H9 (cell line): ENCODE measurements at regions not wholly inside any gene's neighbourhood (a gene's known extent, or its start where the extent isn't known, plus 50 kb on each side); places are given as distances from the start of the nearest gene placed in this dataset.

ENCODE experiments used
- DNase-seq: peaks from one replicate; pipeline ENCODE4 v3.0.0-alpha.2; 2017
- H2AFZ ChIP-seq: one replicate; pipeline ENCODE4 v1.6.1; 2013; ENCODE audit warnings: mild to moderate bottlenecking, low read length, control low read depth, moderate library complexity
- H2AK5ac ChIP-seq: 2 replicates; pipeline ENCODE4 v1.6.1; 2013; ENCODE audit warnings: low read length, control low read depth, mixed read lengths; ENCODE audit not compliant: insufficient read length
- H2BK120ac ChIP-seq: one replicate; pipeline ENCODE4 v1.6.1; 2013; ENCODE audit warnings: low read depth, mild to moderate bottlenecking, low read length, control low read depth, inconsistent platforms; ENCODE audit not compliant: poor library complexity, severe bottlenecking
- H2BK12ac ChIP-seq: 2 replicates; pipeline ENCODE4 v1.6.1; 2013; ENCODE audit warnings: low read length, control low read depth, mixed read lengths, low read depth; ENCODE audit not compliant: insufficient read length
- H2BK15ac ChIP-seq: 2 replicates; pipeline ENCODE4 v1.6.1; 2013; ENCODE audit warnings: low read depth, low read length, control low read depth
- H2BK20ac ChIP-seq: one replicate; pipeline ENCODE4 v1.6.1; 2013; ENCODE audit warnings: low read depth, mild to moderate bottlenecking, low read length, control low read depth, inconsistent platforms; ENCODE audit not compliant: poor library complexity, severe bottlenecking
- H2BK5ac ChIP-seq: 2 replicates; pipeline ENCODE4 v1.6.1; 2013; ENCODE audit warnings: low read length, control low read depth, mixed read lengths; ENCODE audit not compliant: insufficient read length
- H3K14ac ChIP-seq: 2 replicates; pipeline ENCODE4 v1.6.1; 2013; ENCODE audit warnings: low read length, control low read depth; ENCODE audit not compliant: insufficient read depth
- H3K18ac ChIP-seq: 2 replicates; pipeline ENCODE4 v1.6.1; 2013; ENCODE audit warnings: low read depth, mild to moderate bottlenecking, mixed read lengths, low read length, control low read depth; ENCODE audit not compliant: insufficient read length
- H3K23ac ChIP-seq: 2 replicates; pipeline ENCODE4 v1.6.1; 2013; ENCODE audit warnings: low read length, control low read depth, mixed read lengths, low read depth; ENCODE audit not compliant: insufficient read length
- H3K23me2 ChIP-seq: 2 replicates; pipeline ENCODE4 v1.6.1; 2013; ENCODE audit warnings: low read depth, mild to moderate bottlenecking, mixed read lengths, low read length, control low read depth; ENCODE audit not compliant: insufficient read length, poor library complexity, severe bottlenecking
- H3K27ac ChIP-seq: 2 replicates; pipeline ENCODE4 v1.5.1; 2013; ENCODE audit warnings: low read length, control low read depth, mixed read lengths, low read depth; ENCODE audit not compliant: insufficient read length
- H3K27me3 ChIP-seq: 2 replicates; pipeline ENCODE4 v1.6.1; 2013; ENCODE audit warnings: low read length, control low read depth, inconsistent platforms; ENCODE audit not compliant: insufficient read depth
- H3K4ac ChIP-seq: 2 replicates; pipeline ENCODE4 v1.6.1; 2013; ENCODE audit warnings: low read depth, mild to moderate bottlenecking, control low read depth, inconsistent platforms, low read length, moderate library complexity
- H3K4me1 ChIP-seq: 2 replicates; pipeline ENCODE4 v1.6.1; 2013; ENCODE audit warnings: low read length, control low read depth, inconsistent platforms; ENCODE audit not compliant: insufficient read depth
- H3K4me2 ChIP-seq: 2 replicates; pipeline ENCODE4 v1.6.1; 2013; ENCODE audit warnings: low read length, control low read depth, mixed read lengths; ENCODE audit not compliant: insufficient read length, insufficient read depth
- H3K56ac ChIP-seq: 2 replicates; pipeline ENCODE4 v1.6.1; 2013; ENCODE audit warnings: low read depth, mild to moderate bottlenecking, mixed read lengths, low read length, control low read depth; ENCODE audit not compliant: insufficient read length
- H3K79me1 ChIP-seq: 2 replicates; pipeline ENCODE4 v1.6.1; 2013; ENCODE audit warnings: low read depth, mild to moderate bottlenecking, moderate library complexity, low read length, control low read depth, inconsistent platforms; ENCODE audit not compliant: insufficient read depth, poor library complexity, severe bottlenecking
- H3K79me2 ChIP-seq: 2 replicates; pipeline ENCODE4 v1.6.1; 2013; ENCODE audit warnings: low read length, control low read depth, inconsistent platforms; ENCODE audit not compliant: insufficient read depth
- H3K9ac ChIP-seq: 2 replicates; pipeline ENCODE4 v1.6.1; 2013; ENCODE audit warnings: low read length, control low read depth, mixed read lengths; ENCODE audit not compliant: insufficient read length; ENCODE audit errors: extremely low read depth
- H3K9me3 ChIP-seq: one replicate; pipeline ENCODE4 v1.6.1; 2013; ENCODE audit warnings: low read depth, low read length, inconsistent platforms; ENCODE audit not compliant: control insufficient read depth
- H3T11ph ChIP-seq: one replicate; pipeline ENCODE4 v1.6.1; 2013; ENCODE audit warnings: mild to moderate bottlenecking, low read length, control low read depth, inconsistent platforms
- H4K20me1 ChIP-seq: one replicate; pipeline ENCODE4 v1.6.1; 2013; ENCODE audit not compliant: control insufficient read depth, insufficient read length, insufficient read depth
- H4K5ac ChIP-seq: 2 replicates; pipeline ENCODE4 v1.6.1; 2013; ENCODE audit warnings: low read depth, mild to moderate bottlenecking, mixed read lengths, low read length, control low read depth; ENCODE audit not compliant: insufficient read length
- H4K8ac ChIP-seq: replicated peaks from 2 replicates; pipeline ENCODE4 v1.6.1; 2013; ENCODE audit warnings: low read length, control low read depth, mixed read lengths, low read depth; ENCODE audit not compliant: insufficient read length
- H4K91ac ChIP-seq: 2 replicates; pipeline ENCODE4 v1.6.1; 2013; ENCODE audit warnings: low read depth, mild to moderate bottlenecking, moderate library complexity, mixed read lengths, low read length, control low read depth; ENCODE audit not compliant: insufficient read length
- H3K27ac Mint-ChIP-seq, 3 experiments: 2 replicates in 2 of 3; 3 replicates in 1 of 3; pipeline ENCODE4 v1.8.0; 2020 to 2021; ENCODE audit warnings: mixed read lengths in 3 of 3, mild to moderate bottlenecking in 1 of 3, moderate library complexity in 1 of 3
- H3K27me3 Mint-ChIP-seq: 2 replicates; pipeline ENCODE4 v1.8.0; 2021; ENCODE audit warnings: low read depth, mild to moderate bottlenecking, moderate library complexity, mixed read lengths
- H3K36me3 Mint-ChIP-seq, 3 experiments: 2 replicates in 2 of 3; 3 replicates in 1 of 3; pipeline ENCODE4 v1.8.0; 2020 to 2021; ENCODE audit warnings: low read depth in 3 of 3, mixed read lengths in 3 of 3; ENCODE audit not compliant: insufficient read depth in 1 of 3
- H3K4me1 Mint-ChIP-seq, 2 experiments: 2 replicates each; pipeline ENCODE4 v1.8.0; 2020; ENCODE audit warnings: mixed read lengths in 2 of 2
- H3K4me3 Mint-ChIP-seq, 2 experiments: 2 replicates in 1 of 2; 3 replicates in 1 of 2; pipeline ENCODE4 v1.8.0; 2020 to 2021; ENCODE audit warnings: mild to moderate bottlenecking in 2 of 2, mixed read lengths in 2 of 2, moderate library complexity in 1 of 2
- H3K9me3 Mint-ChIP-seq, 2 experiments: 2 replicates in 1 of 2; 3 replicates in 1 of 2; pipeline ENCODE4 v1.8.0; 2020; ENCODE audit warnings: mild to moderate bottlenecking in 2 of 2, mixed read lengths in 2 of 2, moderate library complexity in 1 of 2
- WGBS: extraction: QIAGEN DNeasy Blood & Tissue Kit; methylation state at CpG from one replicate; pipeline ENCODE4 v1.1.7; 2013; ENCODE audit warnings: missing lambda C conversion rate, low lambda C conversion rate, mixed read lengths; ENCODE audit not compliant: insufficient read length; ENCODE audit errors: extremely low coverage; 5-methylcytosine and 5-hydroxymethylcytosine counted together
- TF ChIP-seq, protein P1 (sequence below): fragments of 200-600 bp; sonication (generic); conservative IDR thresholded peaks from 3 replicates; pipeline ENCODE4 v1.8.0; 2021; ENCODE audit warnings: antibody characterized with exemption, mild to moderate bottlenecking

DNA sequence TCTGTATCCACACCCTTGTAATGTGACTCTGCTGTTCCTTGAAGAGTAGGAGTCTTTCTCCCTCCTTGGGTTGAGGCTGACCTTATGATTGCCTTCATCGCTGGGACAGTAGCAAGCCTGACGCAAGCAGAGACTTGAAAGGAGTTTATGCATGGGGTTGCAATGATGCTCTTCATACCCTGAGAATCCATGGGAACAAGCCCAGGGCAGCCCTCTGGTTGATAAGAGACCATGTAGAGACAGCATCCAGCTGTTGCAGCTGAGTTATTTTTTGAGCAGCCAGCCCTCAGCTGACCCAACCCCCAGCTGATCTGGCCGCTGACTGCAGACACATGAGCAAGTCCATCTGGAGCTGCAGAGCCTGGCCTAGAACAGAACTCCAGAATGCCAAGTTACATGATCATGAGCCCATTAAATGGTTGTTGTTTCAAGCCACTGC, 60.6 kb upstream of the ARNT2 start:
- no peak overlapping the region for H2BK5ac ChIP-seq
- TF ChIP-seq, protein P1, sequence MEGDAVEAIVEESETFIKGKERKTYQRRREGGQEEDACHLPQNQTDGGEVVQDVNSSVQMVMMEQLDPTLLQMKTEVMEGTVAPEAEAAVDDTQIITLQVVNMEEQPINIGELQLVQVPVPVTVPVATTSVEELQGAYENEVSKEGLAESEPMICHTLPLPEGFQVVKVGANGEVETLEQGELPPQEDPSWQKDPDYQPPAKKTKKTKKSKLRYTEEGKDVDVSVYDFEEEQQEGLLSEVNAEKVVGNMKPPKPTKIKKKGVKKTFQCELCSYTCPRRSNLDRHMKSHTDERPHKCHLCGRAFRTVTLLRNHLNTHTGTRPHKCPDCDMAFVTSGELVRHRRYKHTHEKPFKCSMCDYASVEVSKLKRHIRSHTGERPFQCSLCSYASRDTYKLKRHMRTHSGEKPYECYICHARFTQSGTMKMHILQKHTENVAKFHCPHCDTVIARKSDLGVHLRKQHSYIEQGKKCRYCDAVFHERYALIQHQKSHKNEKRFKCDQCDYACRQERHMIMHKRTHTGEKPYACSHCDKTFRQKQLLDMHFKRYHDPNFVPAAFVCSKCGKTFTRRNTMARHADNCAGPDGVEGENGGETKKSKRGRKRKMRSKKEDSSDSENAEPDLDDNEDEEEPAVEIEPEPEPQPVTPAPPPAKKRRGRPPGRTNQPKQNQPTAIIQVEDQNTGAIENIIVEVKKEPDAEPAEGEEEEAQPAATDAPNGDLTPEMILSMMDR, result no peak
- no peaks in the 10 kb centered on the region for H3K4me1 ChIP-seq
- no peaks in the 10 kb centered on the region for H3K79me2 ChIP-seq
- no peak overlapping the region for H2BK120ac ChIP-seq
- DNase-seq, result no peak
- no peaks in the 10 kb centered on the region for H3K79me1 ChIP-seq
- H3K9ac ChIP-seq, result no peak overlapping the region
- H3K56ac ChIP-seq, result no peak overlapping the region
- H4K91ac ChIP-seq, result no peak overlapping the region
- H3K4ac ChIP-seq, result no peak overlapping the region
- no peak overlapping the region for H3K4me2 ChIP-seq
- no CpG with 5 or more reads among the region's 3 CpGs for WGBS
- no peak overlapping the region for H3K18ac ChIP-seq
- no peaks in the 10 kb centered on the region for H3K9me3 ChIP-seq
- no peak overlapping the region for H2AFZ ChIP-seq
- H2AK5ac ChIP-seq, result no peak overlapping the region
- no peak overlapping the region for H4K5ac ChIP-seq
- H3K14ac ChIP-seq, result no peak overlapping the region
- H3K23me2 ChIP-seq, result no peaks in the 10 kb centered on the region
- H3K23ac ChIP-seq, result no peak overlapping the region
- peaks cover 2 to 5% of the 10 kb centered on the region in 2 experiments; a peak in 3 of 4 replicates for H3K4me1 Mint-ChIP-seq
- H2BK20ac ChIP-seq, result no peak overlapping the region
- H3K27me3 ChIP-seq, result no peaks in the 10 kb centered on the region
- no peak overlapping the region for H3K27ac Mint-ChIP-seq
- H3K27me3 Mint-ChIP-seq, result peaks cover 6% of the 10 kb centered on the region
- no peak overlapping the region for H2BK12ac ChIP-seq
- H3K27ac ChIP-seq, result no peak overlapping the region
- H2BK15ac ChIP-seq, result no peak overlapping the region
- H3K9me3 Mint-ChIP-seq, result no peaks in the 10 kb centered on the region
- no peaks in the 10 kb centered on the region for H3K36me3 Mint-ChIP-seq
- no peaks in the 10 kb centered on the region for H4K20me1 ChIP-seq
- H3K4me3 Mint-ChIP-seq, result no peak overlapping the region
- H3T11ph ChIP-seq, result no peak overlapping the region
- no peak overlapping the region for H4K8ac ChIP-seq
